ENCODE measurements at regions not wholly inside any gene's neighbourhood (a gene's known extent, or its start where the extent isn't known, plus 50 kb on each side); places are given as distances from the start of the nearest gene placed in this dataset.

GRCh38 chr11:112377946-112378345, 117.3 kb upstream of the PLET1 start:
- no peak for DNase-seq
- no peaks in the 10 kb centered on the region for H3K9me3 ChIP-seq

DNA sequence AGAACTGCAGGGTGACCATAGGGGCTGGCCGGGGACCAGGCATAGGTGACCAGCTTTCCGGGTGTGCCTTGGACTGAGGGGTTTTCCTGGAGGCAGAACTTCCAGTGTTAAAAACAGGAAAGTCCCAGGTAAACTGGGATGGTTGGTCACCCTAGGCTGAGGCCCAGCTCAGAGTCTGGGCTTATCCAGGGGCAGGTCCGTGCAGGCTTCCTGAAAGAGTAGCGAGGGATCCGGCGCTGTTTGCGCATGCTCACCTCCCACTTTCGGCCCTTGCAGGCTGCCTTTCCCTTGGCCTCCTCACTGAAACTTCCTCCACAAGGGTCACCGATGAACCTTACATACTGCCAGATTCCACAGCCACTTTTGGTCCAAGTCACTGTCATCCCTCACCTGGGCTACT, 119.8 kb upstream of the PLET1 start:
- Histone ChIP-seq H3K9me3 (no peaks in the 10 kb centered on the region), H3K36me3 (no peaks in the 10 kb centered on the region), H3K27me3 (no peaks in the 10 kb centered on the region), H3K4me3 (no peak overlapping the region)
- no peak for DNase-seq

More at GRCh38 chr11:112377946-112378345, 117.3 kb upstream of the PLET1 start:
- Histone ChIP-seq H3K36me3 (no peaks in the 10 kb centered on the region), H3K27me3 (no peaks in the 10 kb centered on the region), H3K4me3 (no peak overlapping the region)

GRCh38 chr11:112381578-112381977, 120.9 kb upstream of the PLET1 start:
- DNase-seq = no peak
- H3K27me3 ChIP-seq = no peaks in the 10 kb centered on the region
- H3K9me3 ChIP-seq = 0 out of 2 replicates have a peak, but pooled peaks cover 2% of the 10 kb centered on the region
- no peak overlapping the region for H3K4me3 ChIP-seq
- no peaks in the 10 kb centered on the region for H3K36me3 ChIP-seq

GRCh38 chr11:112382561-112382960, 121.9 kb upstream of the PLET1 start:
- Histone ChIP-seq H3K4me3 (no peak overlapping the region), H3K36me3 (no peaks in the 10 kb centered on the region), H3K27me3 (no peaks in the 10 kb centered on the region), H3K9me3 (peaks cover 2% of the 10 kb centered on the region; the same call in 1 of the 2 replicates)
- no peak for DNase-seq

GRCh38 chr11:112388496-112388895, 127.8 kb upstream of the PLET1 start:
- Histone ChIP-seq H3K36me3 (no peaks in the 10 kb centered on the region), H3K4me3 (no peak overlapping the region), H3K9me3 (peaks cover 2% of the 10 kb centered on the region; the same call in 1 of the 2 replicates), H3K27me3 (no peaks in the 10 kb centered on the region)
- DNase-seq = no peak

- no peaks in the 10 kb centered on the region for H3K36me3 ChIP-seq
- peaks cover 2% of the 10 kb centered on the region; the same call in 1 of the 2 replicates for H3K9me3 ChIP-seq
- no peak overlapping the region for H3K4me3 ChIP-seq
- no peak for DNase-seq
- H3K27me3 ChIP-seq = no peaks in the 10 kb centered on the region
Measured at GRCh38 chr11:112391086-112391485, 130.4 kb upstream of the PLET1 start.

DNA sequence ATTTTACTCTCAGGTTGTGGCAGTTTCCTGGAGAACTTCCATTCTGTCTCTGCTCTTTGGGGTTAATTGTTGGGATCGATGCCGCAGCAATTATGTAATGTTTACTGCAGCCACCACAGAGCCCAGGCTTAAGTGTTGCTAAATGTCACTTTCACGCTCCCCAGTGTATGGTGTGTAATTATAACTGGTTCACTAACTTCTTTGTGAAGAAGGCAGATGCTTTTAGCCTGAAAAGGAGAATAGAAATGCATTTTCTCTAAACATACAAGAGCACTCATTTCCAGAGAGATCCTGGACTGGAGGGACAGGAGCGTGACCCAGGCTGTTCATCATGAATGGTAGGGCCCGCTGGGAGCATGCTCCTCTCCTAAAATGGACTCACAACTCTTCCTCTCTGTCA, 132.2 kb upstream of the PLET1 start:
- H3K27me3 ChIP-seq = no peaks in the 10 kb centered on the region
- H3K9me3 ChIP-seq = no peaks in the 10 kb centered on the region
- no peaks in the 10 kb centered on the region for H3K36me3 ChIP-seq
- no peak overlapping the region for H3K4me3 ChIP-seq
- DNase-seq = no peak

DNA sequence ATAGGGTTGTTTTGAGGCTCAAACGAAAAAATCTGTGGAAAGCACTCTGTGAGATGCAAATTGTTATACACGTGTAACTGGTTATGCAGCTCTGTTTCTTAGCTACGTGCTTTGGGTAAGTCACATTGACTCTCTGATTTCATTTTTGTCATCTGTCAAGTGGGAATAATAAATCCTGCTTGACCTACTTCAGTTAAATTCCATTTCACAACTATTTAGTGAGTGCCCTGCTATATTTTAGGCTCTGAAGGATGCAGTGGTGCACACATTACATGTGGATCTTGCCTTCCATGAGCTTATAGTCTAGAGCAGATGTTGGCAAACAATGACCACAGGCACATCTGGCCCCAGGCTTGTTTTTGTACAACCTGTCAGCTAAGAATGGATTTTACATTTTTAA, 133.6 kb upstream of the PLET1 start:
- no peaks in the 10 kb centered on the region for H3K27me3 ChIP-seq
- no peaks in the 10 kb centered on the region for H3K36me3 ChIP-seq
- no peak for DNase-seq
- no peaks in the 10 kb centered on the region for H3K9me3 ChIP-seq
- H3K4me3 ChIP-seq = no peak overlapping the region

DNA sequence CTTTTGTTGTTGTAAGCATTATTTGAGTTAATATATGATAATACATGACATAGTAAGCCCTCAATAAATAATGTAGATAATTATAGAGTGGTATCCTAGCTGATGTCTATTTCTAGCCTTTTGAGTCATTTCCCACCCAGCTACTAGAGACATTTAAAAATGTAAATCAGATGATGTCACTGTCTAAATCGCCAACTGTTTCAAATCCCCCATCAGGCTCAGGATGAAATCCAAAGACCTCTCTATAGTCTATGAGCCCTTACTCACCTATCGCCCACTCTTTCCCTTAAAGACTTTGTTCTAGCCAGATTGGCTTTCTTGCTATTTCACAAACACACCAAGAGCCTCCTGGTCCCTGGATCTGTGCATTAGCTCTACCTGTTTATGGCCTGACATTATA, 135.4 kb upstream of the PLET1 start:
- H3K36me3 ChIP-seq = no peaks in the 10 kb centered on the region
- DNase-seq = no peak

GRCh38 chr11:112398798-112399478, 138.3 kb upstream of the PLET1 start:
- H3K4me3 ChIP-seq = no peak overlapping the region
- no peaks in the 10 kb centered on the region for H3K9me3 ChIP-seq
- H3K27me3 ChIP-seq = no peaks in the 10 kb centered on the region
- H3K36me3 ChIP-seq = no peaks in the 10 kb centered on the region
- DNase-seq = no peak

More for the DNA sequence above, 135.4 kb upstream of the PLET1 start:
- no peak overlapping the region for H3K4me3 ChIP-seq
- no peaks in the 10 kb centered on the region for H3K27me3 ChIP-seq
- H3K9me3 ChIP-seq = no peaks in the 10 kb centered on the region

DNA sequence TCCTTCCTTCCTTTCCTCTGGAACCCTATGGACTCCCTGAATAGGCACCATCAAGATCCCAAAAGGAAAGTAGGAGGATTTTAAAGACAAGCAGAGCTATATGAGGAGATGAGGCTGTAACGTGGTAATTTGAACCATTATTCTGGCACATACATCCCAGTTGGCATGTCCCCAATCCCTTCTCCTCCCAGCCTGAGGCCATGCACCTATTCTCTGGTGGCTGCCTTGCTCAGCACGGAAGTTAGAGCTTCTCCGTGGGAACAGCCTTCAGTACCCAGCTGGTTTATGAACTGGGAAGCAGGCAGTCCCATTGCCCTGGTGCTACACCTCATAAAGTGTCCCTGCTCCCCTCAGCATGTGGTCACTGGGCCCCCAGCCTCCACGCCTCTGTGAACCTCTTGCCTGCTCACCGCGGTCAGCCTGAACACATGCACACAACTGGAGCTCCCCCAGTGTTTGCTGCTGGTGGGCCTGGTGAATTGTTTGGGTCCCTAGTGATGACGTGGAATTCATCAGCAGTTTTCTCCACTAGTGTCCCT, 139.9 kb upstream of the PLET1 start:
- Histone ChIP-seq H3K4me3 (no peak overlapping the region), H3K9me3 (no peaks in the 10 kb centered on the region), H3K27me3 (no peaks in the 10 kb centered on the region), H3K36me3 (no peaks in the 10 kb centered on the region)
- DNase-seq = no peak

- H3K36me3 ChIP-seq = no peaks in the 10 kb centered on the region
- no peaks in the 10 kb centered on the region for H3K27me3 ChIP-seq
- no peak overlapping the region for H3K4me3 ChIP-seq
- peak; percentile 81 for DNase-seq
- no peaks in the 10 kb centered on the region for H3K9me3 ChIP-seq
Measured at GRCh38 chr11:112401036-112401769, 140.5 kb upstream of the PLET1 start.

- Histone ChIP-seq H3K9me3 (no peaks in the 10 kb centered on the region), H3K27me3 (no peaks in the 10 kb centered on the region), H3K36me3 (no peaks in the 10 kb centered on the region), H3K4me3 (no peak overlapping the region)
- no peak for DNase-seq
Measured at GRCh38 chr11:112403432-112403831, 142.8 kb upstream of the PLET1 start.

- Histone ChIP-seq H3K27me3 (no peaks in the 10 kb centered on the region), H3K4me3 (no peak overlapping the region), H3K36me3 (no peaks in the 10 kb centered on the region), H3K9me3 (no peaks in the 10 kb centered on the region)
- DNase-seq = no peak
Measured at GRCh38 chr11:112404112-112404511, 143.5 kb upstream of the PLET1 start.

- no peaks in the 10 kb centered on the region for H3K36me3 ChIP-seq
- H3K9me3 ChIP-seq = 0 out of 2 replicates have a peak, but pooled peaks cover under 1% of the 10 kb centered on the region
- H3K4me3 ChIP-seq = no peak overlapping the region
- H3K27me3 ChIP-seq = no peaks in the 10 kb centered on the region
- DNase-seq = no peak
Measured at GRCh38 chr11:112408517-112408916, 147.9 kb upstream of the PLET1 start.

GRCh38 chr11:112410325-112410724, 149.7 kb upstream of the PLET1 start:
- H3K27me3 ChIP-seq = no peaks in the 10 kb centered on the region
- H3K9me3 ChIP-seq = peaks cover 10% of the 10 kb centered on the region
- no peak for DNase-seq
- no peak overlapping the region for H3K4me3 ChIP-seq
- H3K36me3 ChIP-seq = no peaks in the 10 kb centered on the region

GRCh38 chr11:112412383-112412782, 151.7 kb upstream of the PLET1 start:
- no peaks in the 10 kb centered on the region for H3K36me3 ChIP-seq
- no peak for DNase-seq
- H3K4me3 ChIP-seq = no peak overlapping the region
- peaks cover 10% of the 10 kb centered on the region for H3K9me3 ChIP-seq
- H3K27me3 ChIP-seq = no peaks in the 10 kb centered on the region

- H3K36me3 ChIP-seq = no peaks in the 10 kb centered on the region
- H3K9me3 ChIP-seq = peaks cover 10% of the 10 kb centered on the region
- DNase-seq = no peak
- no peak overlapping the region for H3K4me3 ChIP-seq
- no peaks in the 10 kb centered on the region for H3K27me3 ChIP-seq
Measured at GRCh38 chr11:112417339-112417738, 156.7 kb upstream of the PLET1 start.

Data from MG63 (cell line).